ENCODE measurements at regions not wholly inside any gene's neighbourhood (a gene's known extent, or its start where the extent isn't known, plus 50 kb on each side); places are given as distances from the start of the nearest gene placed in this dataset.

DNA sequence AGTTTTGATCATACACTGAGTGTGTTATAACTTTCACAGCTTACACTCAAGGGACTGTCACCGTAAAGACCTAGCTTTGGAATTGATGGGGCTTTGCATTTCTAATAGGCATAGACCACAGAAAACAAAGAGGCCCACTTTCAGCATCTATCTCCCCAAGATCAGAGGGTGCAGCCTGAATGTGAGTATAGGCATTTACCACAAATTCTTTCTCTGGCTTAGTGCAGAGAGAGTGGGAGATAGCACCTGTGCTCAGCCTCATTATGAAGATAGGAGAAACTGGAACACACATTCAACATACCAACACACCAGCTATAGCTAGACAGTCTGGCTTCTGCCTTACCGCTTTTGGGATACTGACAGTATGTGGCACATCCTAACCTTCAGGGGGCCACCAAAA, 783.4 kb upstream of the GRAMD2B start:
- no peak for DNase-seq (ENCODE audit: low read depth)
- no peak for TF ChIP-seq CTCF (IDR thresholded peaks at IDR 0.05; ENCODE audit: insufficient read depth, low read depth, low read length)

DNA sequence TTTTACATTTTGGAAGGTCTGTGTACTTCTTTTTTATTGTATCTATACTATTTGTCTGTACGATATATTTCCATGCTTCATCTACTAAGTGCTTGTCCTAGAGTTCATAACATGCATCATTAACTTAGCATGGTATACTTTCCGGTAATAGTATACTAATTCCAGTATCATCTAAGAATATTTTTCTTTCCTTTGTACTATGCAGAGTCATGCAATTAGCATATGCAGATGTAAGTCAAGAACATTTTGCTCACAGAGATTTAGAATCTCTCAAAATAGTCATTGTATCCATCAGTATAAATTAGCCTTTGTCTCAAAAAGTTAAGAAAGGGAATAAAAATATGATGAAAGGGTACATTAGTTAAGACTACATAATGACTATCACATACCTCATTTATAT, 770.4 kb upstream of the GRAMD2B start:
- H3K4me3 ChIP-seq (ENCODE audit: low read depth, low read length), result no peak overlapping the region
- no peak for DNase-seq (ENCODE audit: low read depth)
- TF ChIP-seq CTCF (IDR thresholded peaks at IDR 0.05; ENCODE audit: insufficient read depth, low read depth, low read length), result no peak

More for the DNA sequence above, 783.4 kb upstream of the GRAMD2B start:
- no peak overlapping the region for H3K4me3 ChIP-seq (ENCODE audit: low read depth, low read length)

DNA sequence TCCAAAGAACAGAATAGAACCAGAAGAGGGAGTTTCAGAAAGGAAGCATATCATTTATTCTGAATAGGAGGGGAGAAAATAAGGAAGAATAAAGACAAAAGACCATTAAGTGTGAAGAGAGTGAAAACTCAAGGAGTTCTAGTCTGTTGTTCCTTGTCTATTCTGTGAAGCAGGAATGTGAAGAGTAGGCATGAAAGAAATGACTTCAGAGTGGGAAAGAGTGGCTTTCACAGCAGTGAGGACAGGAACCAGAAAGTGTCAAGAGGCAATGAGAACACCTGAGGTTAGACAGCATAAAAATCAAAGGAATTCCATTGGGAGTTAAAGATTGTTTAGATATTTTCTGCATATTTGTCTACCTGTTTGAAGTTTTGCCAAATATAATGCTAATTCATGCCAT, 768.8 kb upstream of the GRAMD2B start:
- H3K4me3 ChIP-seq (ENCODE audit: low read depth, low read length), result no peak overlapping the region
- no peak for TF ChIP-seq CTCF (IDR thresholded peaks at IDR 0.05; ENCODE audit: insufficient read depth, low read depth, low read length)
- no peak for DNase-seq (ENCODE audit: low read depth)

- TF ChIP-seq CTCF (IDR thresholded peaks at IDR 0.05; ENCODE audit: insufficient read depth, low read depth, low read length), result no peak
- DNase-seq (ENCODE audit: low read depth), result no peak
- no peak overlapping the region for H3K4me3 ChIP-seq (ENCODE audit: low read depth, low read length)
These were observed 768.1 kb upstream of the GRAMD2B start for GRCh38 chr5:125655156-125655555.

DNA sequence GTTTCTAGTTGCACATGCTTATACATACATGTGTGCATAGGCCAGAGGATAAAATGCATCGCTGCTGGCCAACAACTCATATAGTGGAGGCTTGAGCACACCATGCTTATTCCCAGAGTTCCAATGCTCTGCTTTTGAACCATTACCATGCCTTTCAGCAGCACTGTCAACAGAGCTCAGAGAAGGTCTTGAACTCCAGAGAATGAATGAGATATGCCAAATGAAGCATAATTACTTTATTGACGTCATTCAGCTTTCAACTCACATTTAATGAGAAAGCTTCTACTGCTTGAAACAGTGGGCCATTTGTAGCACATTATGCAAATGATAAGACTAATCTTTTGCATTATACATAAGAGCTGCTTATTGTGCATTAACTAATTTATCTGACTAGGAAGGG, 765.3 kb upstream of the GRAMD2B start:
- no peak overlapping the region for H3K4me3 ChIP-seq (ENCODE audit: low read depth, low read length)
- no peak for DNase-seq (ENCODE audit: low read depth)
- no peak for TF ChIP-seq CTCF (IDR thresholded peaks at IDR 0.05; ENCODE audit: insufficient read depth, low read depth, low read length)

DNA sequence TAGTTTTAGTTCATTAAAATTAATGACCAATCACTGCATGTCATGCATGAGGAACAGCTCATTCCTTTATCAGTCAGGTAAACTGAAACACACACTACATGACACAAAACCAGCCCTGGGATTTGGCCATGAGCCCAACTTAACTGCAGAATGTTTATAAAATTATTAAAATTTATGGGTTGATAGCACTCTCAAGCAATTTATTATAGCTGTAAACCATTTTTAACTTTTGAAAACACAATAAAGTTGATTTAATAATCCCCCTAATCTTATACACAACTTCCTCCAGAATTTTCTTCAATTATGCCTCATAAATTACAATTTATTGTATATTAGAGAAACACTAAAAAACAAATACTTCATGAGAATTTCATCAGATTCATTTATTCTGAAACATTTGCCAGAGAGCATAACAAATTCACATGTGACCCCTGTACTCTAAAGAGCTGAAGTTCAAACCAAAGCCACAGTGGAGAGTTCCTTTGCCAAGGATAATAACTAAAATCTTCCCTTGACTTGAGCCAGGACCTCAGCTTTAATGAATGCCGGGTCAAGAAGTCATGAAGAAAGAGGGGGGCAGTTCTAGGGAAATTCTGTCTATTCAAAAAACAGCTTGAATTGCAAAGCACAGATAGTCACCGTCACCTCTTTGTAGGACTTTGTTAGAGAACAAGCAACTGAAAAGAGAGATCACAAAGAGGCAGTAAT, 763.7 kb upstream of the GRAMD2B start:
- DNase-seq (ENCODE audit: low read depth), result peak; percentile 68
- H3K4me3 ChIP-seq (ENCODE audit: low read depth, low read length), result no peak overlapping the region
- TF ChIP-seq CTCF (IDR thresholded peaks at IDR 0.05; ENCODE audit: insufficient read depth, low read depth, low read length), result no peak

Measured in fibroblast of villous mesenchyme (primary cell).